DMS53 treated with DMSO at 0.1 percent for 48 hours (cell line): ENCODE measurements at regions not wholly inside any gene's neighbourhood (a gene's known extent, or its start where the extent isn't known, plus 50 kb on each side); places are given as distances from the start of the nearest gene placed in this dataset.
"Not testable (repeated sequence)": the region's sequence is repeated elsewhere in the genome, so short reads cannot be mapped to it uniquely, and the experiment has no call there.

Experiments used
- DNase-seq: peaks from one replicate; lab custom pipeline; 2025; ENCODE audit not compliant: unreplicated experiment; lab: John Stamatoyannopoulos, UW

GRCh38 chr13:71304861-71305260 lies 562.1 kb downstream of the DACH1 start:
- no peak for DNase-seq

DNA sequence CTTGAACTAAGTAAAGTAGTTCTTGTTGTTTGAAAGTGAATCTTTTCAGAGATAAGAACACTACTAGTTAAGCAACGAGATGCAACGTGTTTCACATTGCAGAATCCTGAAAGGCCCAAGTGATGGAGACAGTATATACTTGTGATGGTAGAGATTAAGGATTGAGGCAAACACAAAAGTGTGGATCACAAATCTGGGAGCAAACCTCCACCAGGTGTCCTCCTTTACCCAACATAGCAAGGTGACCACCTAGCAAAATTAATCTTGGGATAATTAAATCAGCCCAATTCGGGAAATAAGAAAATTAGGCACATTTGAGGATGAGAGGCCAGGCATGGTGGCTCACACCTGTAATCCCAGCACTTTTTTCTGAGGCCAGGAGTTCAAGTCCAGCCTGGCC lies 563.9 kb downstream of the DACH1 start:
- no peak for DNase-seq

- DNase-seq = no peak
These were observed 566.4 kb downstream of the DACH1 start for GRCh38 chr13:71300602-71301001.

DNA sequence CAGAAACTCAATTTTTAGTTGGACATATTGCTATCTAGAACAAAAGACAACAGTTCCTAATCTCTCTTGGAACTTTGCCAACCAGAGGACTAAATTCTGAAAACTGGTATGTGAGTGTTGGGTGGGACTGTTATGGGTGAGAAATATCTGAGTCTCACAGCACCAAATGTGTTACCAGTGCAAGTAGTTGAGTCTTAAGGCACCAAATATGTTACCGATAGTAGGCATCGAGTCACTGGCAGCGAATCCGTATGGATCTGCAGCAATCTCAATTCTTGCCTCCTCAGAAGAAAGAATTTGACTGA lies 575.2 kb downstream of the DACH1 start:
- no peak for DNase-seq

- peak; percentile 34 for DNase-seq
These were observed 575.8 kb downstream of the DACH1 start for GRCh38 chr13:71290963-71291841.

GRCh38 chr13:71289980-71290379 lies 577.0 kb downstream of the DACH1 start:
- not testable (repeated sequence) for DNase-seq

DNA sequence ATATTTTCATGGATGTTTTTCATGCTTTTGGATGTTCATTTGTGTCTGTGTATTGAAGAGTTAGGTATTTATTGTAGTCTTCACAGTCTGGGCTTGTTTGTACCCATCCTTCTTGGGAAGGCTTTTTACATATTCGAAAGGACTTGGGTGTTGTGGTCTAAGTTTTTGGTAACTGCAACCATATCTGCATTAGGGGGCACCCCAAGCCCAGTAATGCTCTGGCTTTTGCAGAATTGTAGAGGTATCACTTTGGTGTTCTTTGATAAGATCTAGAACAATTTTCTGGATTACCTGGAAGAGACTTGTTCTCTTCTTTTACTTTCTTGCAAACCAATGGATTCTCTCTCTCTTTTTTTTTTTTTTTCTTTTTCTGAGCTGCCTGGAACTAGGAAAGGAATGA lies 581.3 kb downstream of the DACH1 start:
- no peak for DNase-seq

GRCh38 chr13:71278512-71278911 lies 588.5 kb downstream of the DACH1 start:
- no peak for DNase-seq

DNA sequence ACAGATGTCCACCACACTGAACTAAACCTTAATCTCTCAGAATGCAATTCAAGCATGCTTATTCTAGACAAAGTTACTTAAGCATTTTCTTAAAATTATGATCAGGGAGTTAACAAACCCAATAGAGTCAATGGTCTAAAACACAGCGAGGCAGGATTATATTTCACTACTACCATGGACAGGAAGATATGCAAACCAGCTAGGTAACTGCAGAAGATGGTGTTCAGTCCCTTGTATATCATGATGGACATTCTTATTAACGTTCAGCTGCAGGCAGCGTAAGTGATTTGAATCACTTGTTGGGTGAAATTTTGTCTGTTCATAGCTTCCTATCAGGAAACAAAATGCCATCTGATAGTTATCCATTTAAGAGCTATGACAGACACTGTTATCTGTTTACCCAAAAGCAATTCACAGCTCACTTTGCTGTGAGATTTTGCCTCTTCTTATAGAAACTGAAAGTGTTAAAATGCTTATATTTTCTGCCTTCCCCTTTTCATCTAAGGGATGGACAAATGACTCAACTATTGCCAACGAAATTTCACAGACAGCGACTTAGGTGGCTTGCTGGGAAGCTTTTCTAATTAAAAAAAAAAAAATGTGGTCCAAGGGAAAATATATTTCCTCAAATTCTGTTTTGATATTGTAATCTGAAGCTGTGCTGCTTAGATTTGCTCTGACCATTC lies 591.9 kb downstream of the DACH1 start:
- DNase-seq = no peak

DNA sequence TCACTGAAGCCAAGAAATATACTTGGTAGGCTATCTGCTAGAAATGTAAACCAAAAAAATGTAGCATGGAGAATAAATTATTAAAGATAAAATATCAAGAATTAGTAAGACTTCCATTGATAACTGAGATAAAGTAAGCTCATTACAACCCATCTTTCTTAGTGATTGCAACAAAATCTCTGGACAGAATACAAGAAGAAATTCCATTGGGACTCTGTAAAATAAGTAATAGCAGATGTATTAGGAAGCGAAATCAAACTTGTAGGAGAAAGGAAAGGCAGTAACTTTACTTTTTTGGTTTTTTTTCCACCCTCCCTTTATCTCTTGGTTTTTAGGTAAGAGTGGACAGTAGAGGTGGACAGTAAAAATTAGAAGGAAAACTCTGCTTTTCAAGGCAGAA lies 605.7 kb downstream of the DACH1 start:
- DNase-seq = no peak

GRCh38 chr13:71260246-71260645 lies 606.8 kb downstream of the DACH1 start:
- no peak for DNase-seq

DNA sequence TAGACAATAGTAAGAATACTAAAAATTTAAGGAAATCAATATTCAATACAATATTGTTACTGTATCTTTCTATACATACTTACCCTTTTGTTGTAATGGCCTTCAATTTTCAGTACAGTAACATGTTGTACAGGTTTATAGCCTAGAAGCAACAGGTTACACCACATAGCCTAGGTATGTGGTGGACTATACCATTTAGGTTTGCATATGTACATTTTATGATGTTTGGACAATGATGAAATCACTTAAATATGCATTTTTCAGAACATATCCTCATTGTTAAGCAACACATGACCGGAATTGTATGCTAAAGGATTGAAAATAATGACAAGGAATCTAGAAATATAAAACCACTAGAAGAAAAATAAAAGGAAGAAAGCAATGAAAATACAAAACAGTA lies 611.4 kb downstream of the DACH1 start:
- no peak for DNase-seq

- no peak for DNase-seq
These were observed 612.6 kb downstream of the DACH1 start for GRCh38 chr13:71254384-71254783.

DNA sequence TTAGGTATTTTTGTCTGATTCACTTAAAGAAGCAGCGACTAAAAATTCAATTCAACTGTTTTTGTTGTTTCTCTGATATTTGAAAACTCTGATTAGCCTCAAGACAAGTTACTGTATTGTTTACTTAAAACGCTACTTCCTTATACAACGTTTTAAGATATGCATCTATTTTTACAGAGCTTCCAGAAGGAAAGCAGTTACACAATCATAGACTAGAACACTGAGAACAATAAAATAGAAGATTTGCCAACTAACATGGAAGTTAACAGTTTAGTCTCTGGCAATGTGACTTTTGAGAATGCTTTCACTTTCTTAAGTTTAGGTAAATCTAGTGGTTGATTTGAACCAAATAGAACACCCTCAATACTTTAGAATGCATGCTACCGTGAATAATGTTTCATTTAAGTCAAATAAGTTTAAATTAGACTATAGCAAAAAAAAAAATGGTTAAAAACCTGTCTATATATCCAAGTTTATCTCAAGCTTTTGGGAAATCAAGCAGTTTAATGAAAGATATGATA lies 614.8 kb downstream of the DACH1 start:
- no peak for DNase-seq

GRCh38 chr13:71251292-71251951 lies 615.6 kb downstream of the DACH1 start:
- no peak for DNase-seq

DNA sequence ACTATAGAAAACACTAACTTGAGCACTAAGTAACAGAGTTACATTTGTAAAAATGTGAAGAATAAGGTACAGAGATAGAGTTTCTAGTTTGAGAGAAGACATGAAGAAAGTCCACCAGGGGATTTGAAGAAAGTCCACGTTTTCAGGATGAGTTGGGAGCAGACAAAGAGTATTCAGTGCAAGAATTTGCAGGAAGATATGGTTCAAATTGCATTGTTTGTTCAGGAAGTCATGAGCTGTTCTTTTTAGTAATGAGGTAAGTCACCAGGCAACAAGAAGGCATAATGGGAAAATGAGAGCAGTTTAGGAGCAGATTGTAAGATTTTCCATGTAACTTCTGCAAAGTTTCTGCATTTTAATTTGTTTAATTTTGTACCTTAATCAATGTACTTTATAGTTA lies 618.0 kb downstream of the DACH1 start:
- DNase-seq = no peak

DNA sequence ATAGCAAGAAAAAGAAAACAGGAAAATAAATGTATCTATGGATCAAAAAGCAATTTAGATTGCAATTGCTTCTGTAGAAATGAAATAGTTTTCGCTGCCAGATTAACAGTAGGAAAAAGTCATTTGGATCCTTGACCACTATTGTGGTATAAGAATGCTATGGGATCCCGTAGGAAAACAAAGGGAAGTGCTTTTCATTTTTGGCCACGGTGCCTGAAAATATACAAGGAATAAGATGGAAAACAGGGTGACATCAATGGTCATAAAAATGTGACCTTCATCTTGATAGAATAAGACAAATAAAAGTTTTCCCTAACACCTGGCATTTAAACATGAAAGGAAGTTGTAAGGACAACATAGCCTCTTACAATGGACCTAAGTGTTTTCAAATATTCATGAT lies 622.8 kb downstream of the DACH1 start:
- no peak for DNase-seq

- no peak for DNase-seq
These were observed 624.8 kb downstream of the DACH1 start for GRCh38 chr13:71242201-71242600.

GRCh38 chr13:71240911-71241310 lies 626.1 kb downstream of the DACH1 start:
- no peak for DNase-seq

DNA sequence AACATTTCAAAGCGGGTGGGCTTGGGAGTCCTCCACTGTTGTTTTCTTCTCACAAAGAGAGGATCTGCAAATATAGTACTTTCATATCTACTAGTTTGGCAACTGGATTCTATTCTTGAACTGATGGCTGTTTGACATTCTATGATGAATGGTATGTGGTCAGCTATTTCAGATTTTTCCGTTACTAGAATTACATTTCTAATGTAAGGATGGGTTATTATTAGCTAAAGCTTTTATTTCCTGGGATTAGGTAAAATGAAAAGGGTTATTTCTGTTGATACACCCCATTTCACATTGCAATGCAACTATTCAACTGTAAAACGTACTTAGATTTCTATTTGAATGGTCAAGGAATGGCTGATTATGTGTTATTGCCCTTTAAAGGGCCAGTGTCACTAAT lies 629.7 kb downstream of the DACH1 start:
- no peak for DNase-seq

- DNase-seq = no peak
These were observed 647.1 kb downstream of the DACH1 start for GRCh38 chr13:71219698-71220415.
